ENCODE measurements at regions not wholly inside any gene's neighbourhood (a gene's known extent, or its start where the extent isn't known, plus 50 kb on each side); places are given as distances from the start of the nearest gene placed in this dataset.

- ChIA-PET CTCF (ENCODE audit: unreplicated experiment) (no interaction called here), POLR2A (no interaction called here)
- H2AFZ ChIP-seq (ENCODE audit: low read length), result no peak overlapping the region
- H3K79me2 ChIP-seq (ENCODE audit: insufficient read depth, low read depth, low read length), result no peaks in the 10 kb centered on the region
- TF ChIP-seq EZH2phosphoT487 (IDR thresholded peaks at IDR 0.05; ENCODE audit: borderline replicate concordance, low read depth, low read length) (no peak), CTCF (conservative IDR thresholded peaks at IDR 0.05; ENCODE audit: low read length) (no peak)
- H3K4me2 ChIP-seq (ENCODE audit: low read length), result no peak overlapping the region
- H3K4me1 ChIP-seq (ENCODE audit: insufficient read depth, low read length, poor library complexity, severe bottlenecking), result no peaks in the 10 kb centered on the region
- H3K9me2 ChIP-seq (ENCODE audit: insufficient read depth, low read length), result no peaks in the 10 kb centered on the region
- H3K27ac ChIP-seq (ENCODE audit: low read depth, low read length, poor library complexity, severe bottlenecking), result no peak overlapping the region
- no peaks in the 10 kb centered on the region for H3K36me3 ChIP-seq (ENCODE audit: insufficient read depth, low read length)
- DNase-seq (ENCODE audit: low spot score), result no peak
- BruUV-seq (replicated peaks), result no TSS peak
- intact Hi-C loops (cut with micrococcal nuclease; ENCODE audit: unreplicated experiment), result no loop called here
- no peaks in the 10 kb centered on the region for H4K20me1 ChIP-seq (ENCODE audit: insufficient read depth, low read length)
- no peak overlapping the region for H3K4me3 ChIP-seq (ENCODE audit: low read depth, low read length, poor library complexity, severe bottlenecking)
- no peaks in the 10 kb centered on the region for H3K9me3 ChIP-seq (ENCODE audit: low read length)
Observed at GRCh38 chr12:85741046-85741445, 95.2 kb downstream of the RASSF9 start.

DNA sequence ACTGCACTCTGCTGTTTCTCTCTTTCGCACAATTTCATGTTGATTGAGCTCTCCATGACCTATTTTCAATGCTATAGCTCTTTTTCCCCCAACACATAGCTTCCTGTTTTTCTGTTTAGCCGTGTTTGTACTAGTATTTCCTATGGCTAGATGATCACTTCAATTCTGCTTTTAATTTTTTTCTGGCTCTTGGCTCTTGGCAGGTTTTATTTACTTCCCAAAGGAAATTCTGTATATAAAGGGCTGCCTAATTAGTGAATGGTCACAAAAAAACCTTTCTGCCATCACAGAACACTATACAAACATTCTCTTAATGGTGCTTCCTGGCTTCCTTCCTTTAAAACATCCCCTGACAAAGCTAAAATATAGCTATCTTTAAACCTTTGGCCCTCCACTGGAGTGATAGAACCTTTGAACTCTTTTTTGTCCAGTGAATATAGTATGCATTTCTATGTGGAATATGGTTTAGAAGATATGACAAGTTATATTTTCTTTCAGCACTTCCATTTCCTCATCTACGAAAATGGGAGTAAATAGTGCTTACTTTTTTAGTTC lies 88.2 kb downstream of the RASSF9 start:
- H3K4me2 ChIP-seq (ENCODE audit: low read length), result no peak overlapping the region
- no peak overlapping the region for H3K4me3 ChIP-seq (ENCODE audit: low read depth, low read length, poor library complexity, severe bottlenecking)
- TF ChIP-seq CTCF (conservative IDR thresholded peaks at IDR 0.05; ENCODE audit: low read length), result no peak
- TF ChIP-seq EZH2phosphoT487 (IDR thresholded peaks at IDR 0.05; ENCODE audit: borderline replicate concordance, low read depth, low read length), result no peak
- ChIA-PET CTCF (ENCODE audit: unreplicated experiment) (no interaction called here), POLR2A (no interaction called here)
- no TSS peak for BruUV-seq (replicated peaks)
- no peak for DNase-seq (ENCODE audit: low spot score)
- no peak overlapping the region for H2AFZ ChIP-seq (ENCODE audit: low read length)
- no peaks in the 10 kb centered on the region for H3K4me1 ChIP-seq (ENCODE audit: insufficient read depth, low read length, poor library complexity, severe bottlenecking)
- intact Hi-C loops (cut with micrococcal nuclease; ENCODE audit: unreplicated experiment), result no loop called here
- no peaks in the 10 kb centered on the region for H3K79me2 ChIP-seq (ENCODE audit: insufficient read depth, low read depth, low read length)
- H3K9me2 ChIP-seq (ENCODE audit: insufficient read depth, low read length), result no peaks in the 10 kb centered on the region
- no peak overlapping the region for H3K27ac ChIP-seq (ENCODE audit: low read depth, low read length, poor library complexity, severe bottlenecking)
- H3K9me3 ChIP-seq (ENCODE audit: low read length), result no peaks in the 10 kb centered on the region
- no peaks in the 10 kb centered on the region for H3K36me3 ChIP-seq (ENCODE audit: insufficient read depth, low read length)
- no peaks in the 10 kb centered on the region for H4K20me1 ChIP-seq (ENCODE audit: insufficient read depth, low read length)

All from OCI-LY7 (cell line).